HG02571 (cell line): ENCODE measurements at regions not wholly inside any gene's neighbourhood (a gene's known extent, or its start where the extent isn't known, plus 50 kb on each side); places are given as distances from the start of the nearest gene placed in this dataset.

Experiments
- ATAC-seq: cut with Tn5 transposase; IDR thresholded peaks from one replicate; pipeline ENCODE4 v1.9.1; 2021; ENCODE audit warnings: mild to moderate bottlenecking, moderate library complexity; ENCODE audit not compliant: unreplicated experiment

DNA sequence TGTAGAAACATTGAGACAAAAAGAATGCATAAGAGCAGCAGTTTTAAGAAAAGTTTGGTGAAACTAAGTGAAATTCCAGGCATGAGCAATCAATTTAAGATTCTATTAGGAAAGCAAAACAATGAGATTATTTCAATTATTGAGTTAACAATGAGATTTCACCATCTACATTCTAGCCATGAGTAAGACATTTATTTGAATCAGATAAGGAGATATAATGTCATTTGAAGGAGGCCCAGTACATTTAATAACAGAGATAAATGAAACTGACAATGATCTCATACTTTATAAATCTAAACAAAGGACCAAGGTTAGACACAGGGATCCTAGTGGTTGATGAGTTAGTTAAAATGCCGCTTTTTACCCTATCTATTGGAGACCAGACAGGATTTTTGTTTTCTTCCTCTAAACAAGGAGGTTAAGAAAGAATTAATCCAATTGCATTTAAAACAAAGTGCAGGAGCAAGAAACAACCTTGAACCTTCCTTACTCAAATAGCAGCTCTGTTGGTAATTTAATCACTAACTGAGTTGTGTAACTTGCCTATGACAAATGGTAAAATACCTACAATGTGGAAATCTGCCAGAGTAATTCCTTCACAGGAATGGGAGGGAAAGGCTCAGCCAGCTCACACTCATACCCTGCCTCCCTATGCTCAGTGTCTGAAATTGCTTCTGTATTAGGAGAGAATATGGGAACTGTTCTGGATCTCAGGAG, 103.5 kb upstream of the NR3C1 start:
- ATAC-seq = no peak

- ATAC-seq = no peak
Observed at GRCh38 chr5:143505934-143506333, 102.4 kb upstream of the NR3C1 start.

DNA sequence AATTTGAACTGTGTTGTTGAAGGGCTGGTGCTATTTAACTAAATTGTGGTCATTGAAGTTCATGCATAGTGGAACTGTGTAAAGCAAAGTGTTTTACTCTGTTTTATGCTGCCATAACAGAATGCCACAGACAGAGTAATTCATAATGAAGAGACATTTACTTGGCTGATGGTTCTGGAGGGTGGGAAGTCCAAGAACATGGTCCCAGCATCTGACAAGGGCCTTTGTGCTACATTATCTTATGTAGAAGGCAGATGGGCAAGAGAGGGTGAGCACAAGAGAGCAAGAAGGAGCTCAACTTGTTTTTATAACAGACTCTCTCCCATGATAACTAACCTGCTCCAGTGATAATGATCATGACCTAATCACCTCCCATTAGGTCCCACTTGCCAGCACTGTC, 101.9 kb upstream of the NR3C1 start:
- no peak for ATAC-seq

GRCh38 chr5:143501310-143502044, 98.0 kb upstream of the NR3C1 start:
- no peak for ATAC-seq

GRCh38 chr5:143499480-143500114, 96.1 kb upstream of the NR3C1 start:
- ATAC-seq = no peak

DNA sequence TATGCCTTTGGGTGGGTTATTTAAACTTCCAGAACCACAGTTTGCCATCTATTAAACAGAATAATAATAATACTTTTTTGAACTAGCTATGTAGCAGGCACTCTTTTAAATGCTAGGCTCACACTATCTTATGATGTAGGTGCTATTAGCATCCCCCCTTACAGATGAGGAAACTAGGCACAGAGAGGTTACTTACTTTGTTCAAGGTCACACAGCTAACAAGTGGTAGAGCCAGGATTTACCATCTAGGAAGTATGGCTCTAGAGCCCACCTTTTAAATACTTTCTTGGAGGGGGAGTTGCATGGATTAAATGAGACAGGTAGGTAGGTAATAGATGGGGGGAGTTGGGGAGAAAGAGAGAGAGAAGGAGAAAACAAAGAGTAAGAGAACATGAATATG, 95.3 kb upstream of the NR3C1 start:
- no peak for ATAC-seq

DNA sequence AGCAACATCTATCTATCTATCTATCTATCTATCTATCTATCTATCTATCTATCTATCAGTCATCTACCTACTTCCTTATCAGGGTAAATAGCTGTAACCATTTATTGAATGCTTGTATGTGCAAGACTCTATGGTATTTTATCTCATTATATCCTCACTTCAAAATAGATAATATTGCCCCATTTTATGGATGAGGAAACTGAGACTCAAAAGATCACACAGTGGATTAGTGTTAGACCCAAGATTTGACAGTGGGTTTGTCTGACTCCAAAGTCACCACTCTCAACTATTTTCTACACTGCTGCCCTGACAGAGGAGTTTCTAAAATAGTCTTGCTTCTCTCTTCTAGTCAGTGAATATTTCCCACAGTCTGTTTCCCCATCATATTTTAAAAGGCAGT, 94.3 kb upstream of the NR3C1 start:
- ATAC-seq = no peak

DNA sequence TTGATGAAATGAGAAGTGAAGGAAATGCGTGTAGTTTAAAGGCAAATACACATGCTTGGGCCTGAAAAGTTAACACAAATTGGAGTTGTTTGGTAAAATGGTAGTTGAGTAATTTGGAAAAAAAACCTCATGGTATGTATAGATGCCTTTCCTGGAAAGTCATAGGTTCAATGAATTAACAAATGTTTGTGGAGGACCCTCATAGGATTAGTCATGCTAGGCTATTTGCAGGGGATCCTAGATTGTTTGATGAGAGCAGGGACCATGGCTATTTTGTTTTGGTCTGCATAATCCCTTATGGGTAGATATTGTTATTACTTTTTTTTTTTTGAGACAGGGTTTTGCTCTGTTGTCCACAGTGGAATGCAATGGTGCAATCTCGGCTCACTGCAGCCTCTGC, 93.5 kb upstream of the NR3C1 start:
- ATAC-seq = no peak

DNA sequence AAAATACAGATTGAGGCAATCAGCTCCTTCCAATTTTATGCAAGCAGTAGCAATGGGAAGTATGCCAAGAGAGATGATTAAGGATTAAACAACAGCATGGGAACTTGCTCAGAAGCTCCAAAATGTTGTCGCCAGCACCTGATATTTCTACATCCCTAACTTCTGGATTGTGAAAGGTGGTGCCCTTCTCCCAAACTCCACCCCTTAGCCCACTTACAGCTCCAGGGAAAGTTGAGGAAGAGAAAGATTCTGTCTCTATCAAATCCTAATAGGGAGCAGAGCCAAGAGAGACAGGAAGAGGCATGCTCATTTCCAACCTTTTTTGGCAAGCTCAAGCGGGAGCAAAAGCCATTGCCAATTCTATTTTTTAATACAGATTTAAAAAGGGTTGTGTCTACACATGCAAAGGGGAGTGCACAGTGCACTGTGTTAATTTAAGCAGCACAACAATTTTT, 92.4 kb upstream of the NR3C1 start:
- no peak for ATAC-seq

DNA sequence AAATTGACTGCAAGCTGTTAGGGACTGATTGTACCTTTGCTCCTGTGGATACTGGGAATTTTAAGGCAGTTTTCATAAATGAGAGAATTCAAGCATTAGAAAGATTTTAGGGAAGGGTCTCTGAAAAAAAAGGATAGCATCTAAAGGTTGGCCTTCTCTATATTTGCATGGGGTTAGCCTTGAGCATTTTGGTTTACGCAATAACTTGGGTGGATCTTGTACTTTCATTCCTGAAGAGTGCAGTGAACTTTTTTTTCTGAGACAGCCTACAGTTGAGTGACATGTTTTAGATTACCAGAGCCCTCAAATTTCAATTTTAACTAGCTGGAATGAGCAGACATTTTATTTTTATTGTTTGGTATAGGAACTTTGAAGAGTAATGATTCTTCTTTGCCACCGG, 91.6 kb upstream of the NR3C1 start:
- no peak for ATAC-seq

DNA sequence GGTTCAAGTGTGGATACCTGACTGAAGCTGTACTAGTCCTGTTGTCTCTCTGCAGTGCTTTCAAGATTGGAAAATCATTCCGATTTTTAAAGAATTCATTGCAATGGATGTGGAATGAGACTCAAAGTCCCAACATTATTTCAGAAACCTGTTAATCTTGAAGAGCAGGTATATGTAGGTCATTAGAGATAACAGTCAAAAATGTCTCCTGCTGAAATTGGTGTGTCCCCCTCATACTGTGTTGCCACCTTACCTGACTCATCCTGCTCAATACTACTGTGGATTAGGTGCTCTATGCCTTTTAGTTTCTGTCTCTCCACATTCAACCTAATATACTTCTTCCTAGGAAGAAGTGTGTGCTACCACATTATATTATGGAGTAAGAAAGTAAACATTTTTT, 91.1 kb upstream of the NR3C1 start:
- ATAC-seq = no peak

DNA sequence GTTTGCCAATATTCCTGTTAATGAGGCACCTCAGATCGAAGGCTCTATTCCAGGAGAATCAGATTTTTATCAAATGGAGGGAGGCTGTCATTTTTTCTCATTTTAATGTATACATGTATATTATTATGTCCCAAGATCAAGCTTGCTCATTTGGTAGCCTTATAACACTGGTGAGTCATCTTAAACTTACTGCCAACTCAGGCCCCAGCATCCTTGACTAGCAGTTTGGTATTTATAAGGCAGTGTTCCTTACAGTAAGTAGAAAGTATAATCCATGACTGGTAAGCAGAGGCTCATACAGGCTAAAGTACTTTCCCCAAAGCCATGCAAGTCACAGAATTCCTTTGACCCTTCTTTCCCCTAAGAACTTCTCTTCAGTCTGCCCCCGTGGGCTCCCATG, 90.7 kb upstream of the NR3C1 start:
- no peak for ATAC-seq

- ATAC-seq = no peak
Observed at GRCh38 chr5:143492783-143493182, 89.3 kb upstream of the NR3C1 start.

DNA sequence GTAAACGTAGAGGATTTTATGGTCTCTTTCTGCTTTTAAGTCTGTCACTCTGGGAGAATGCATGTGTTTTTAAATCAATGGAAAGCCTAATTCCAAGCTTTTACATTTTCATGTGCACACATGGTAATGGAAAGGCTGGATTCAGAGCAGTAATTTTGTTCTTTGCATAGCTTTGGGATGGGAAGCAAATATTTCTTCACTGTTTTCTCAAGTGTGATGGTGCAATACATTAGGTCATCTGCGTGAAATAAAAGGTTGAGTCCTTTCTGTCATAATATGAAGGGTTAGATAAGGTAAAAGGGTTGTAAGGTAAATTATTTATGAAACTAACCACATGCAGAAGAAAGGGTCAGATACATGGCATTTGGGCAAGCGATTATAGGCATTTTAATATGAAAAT, 88.2 kb upstream of the NR3C1 start:
- no peak for ATAC-seq

DNA sequence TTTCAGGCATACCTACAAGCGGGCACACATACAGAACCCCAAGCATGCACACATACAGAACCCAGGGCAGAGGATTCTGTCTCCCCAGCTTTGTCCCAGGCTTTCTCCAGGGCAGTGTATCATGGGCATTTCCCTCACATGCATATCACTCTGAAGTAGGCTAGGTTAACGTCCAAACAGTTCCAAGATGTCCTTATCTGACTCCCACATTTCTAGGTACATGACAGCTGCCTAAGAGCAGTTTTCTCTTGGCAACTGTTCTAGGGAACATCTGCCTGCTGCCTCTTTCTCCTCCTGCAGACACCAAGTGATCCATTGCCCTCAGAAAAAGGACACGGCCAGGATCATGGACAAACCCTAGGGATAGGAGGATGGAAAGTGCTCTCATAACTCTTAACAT, 84.9 kb upstream of the NR3C1 start:
- no peak for ATAC-seq

GRCh38 chr5:143484601-143485000, 81.1 kb upstream of the NR3C1 start:
- ATAC-seq = no peak

GRCh38 chr5:143481697-143482531, 78.4 kb upstream of the NR3C1 start:
- no peak for ATAC-seq

DNA sequence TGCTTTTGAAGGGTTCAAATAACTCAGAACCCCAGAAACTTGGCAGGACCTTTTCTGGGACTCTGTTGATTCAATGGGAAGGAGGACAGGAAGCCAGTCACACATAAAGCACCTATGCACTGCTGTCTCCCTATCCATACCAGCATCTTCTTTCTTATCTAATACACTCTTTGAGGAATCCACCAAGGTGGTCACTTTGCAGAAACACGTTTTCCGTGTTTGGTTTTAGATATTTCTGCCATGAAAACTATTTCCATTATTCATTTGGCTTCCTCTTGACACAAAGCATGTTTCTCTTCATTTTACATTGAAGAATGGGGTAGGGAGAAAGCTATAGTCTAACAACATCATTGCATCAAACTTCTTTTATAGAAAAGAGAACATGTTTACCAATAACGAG, 76.5 kb upstream of the NR3C1 start:
- ATAC-seq = no peak

- no peak for ATAC-seq
Observed at GRCh38 chr5:143479394-143479793, 75.9 kb upstream of the NR3C1 start.

- no peak for ATAC-seq
Observed at GRCh38 chr5:143476601-143477211, 73.2 kb upstream of the NR3C1 start.

GRCh38 chr5:143474616-143475015, 71.1 kb upstream of the NR3C1 start:
- no peak for ATAC-seq
